ENCODE measurements at regions not wholly inside any gene's neighbourhood (a gene's known extent, or its start where the extent isn't known, plus 50 kb on each side); places are given as distances from the start of the nearest gene placed in this dataset.
"Not testable (repeated sequence)": the region's sequence is repeated elsewhere in the genome, so short reads cannot be mapped to it uniquely, and the experiment has no call there.

DNA sequence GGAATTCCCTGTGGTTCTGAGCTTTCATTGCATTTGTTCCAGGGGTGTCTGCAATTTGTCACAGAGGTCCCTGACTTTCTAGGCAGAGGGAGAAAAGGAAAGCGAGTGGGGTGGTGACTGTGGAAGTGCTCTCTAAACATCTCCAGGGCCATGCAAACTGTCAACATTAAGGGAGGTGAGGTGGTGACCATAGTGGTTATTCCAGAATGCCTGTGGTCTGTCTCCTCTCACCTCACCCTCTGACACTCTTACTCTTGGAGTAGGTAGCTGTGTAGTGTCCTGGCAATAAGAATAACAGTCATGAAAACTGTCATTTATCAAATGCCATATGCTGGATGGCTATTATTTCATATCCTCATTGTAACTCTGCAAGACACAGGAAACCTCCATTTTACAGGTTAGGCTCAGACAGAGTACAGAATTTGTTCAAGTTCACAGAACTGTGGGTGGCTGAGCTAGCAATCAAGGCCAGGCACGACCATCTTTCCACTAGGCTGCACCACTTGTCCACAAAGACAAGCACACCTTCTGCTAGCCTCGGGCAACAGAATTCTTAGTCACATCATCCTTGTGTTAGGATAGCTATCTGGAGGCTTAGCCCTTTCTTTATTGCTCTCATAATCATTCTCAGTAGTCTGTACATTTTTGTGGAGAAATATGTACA lies 179.4 kb downstream of the CD47 start:
- FAIRE-seq = peak; percentile 85
- TF ChIP-seq SPI1 (IDR thresholded peaks at IDR 0.05; ENCODE audit: low read depth, low read length) (no peak), PAX5 (IDR thresholded peaks at IDR 0.05; ENCODE audit: insufficient read depth, low read length, severe bottlenecking) (no peak), POLR2AphosphoS5 (IDR thresholded peaks at IDR 0.05; ENCODE audit: low read depth, low read length) (no peak), TAF1 (IDR thresholded peaks at IDR 0.05; ENCODE audit: low read depth, low read length) (no peak), POU2F2 (IDR thresholded peaks at IDR 0.05; ENCODE audit: low read depth, low read length) (no peak), POLR2A (IDR thresholded peaks at IDR 0.05; ENCODE audit: low read depth, low read length) (no peak)
- no peak for DNase-seq (ENCODE audit: insufficient read length, low spot score)

GRCh38 chr3:107910713-107911259 lies 180.0 kb downstream of the CD47 start:
- FAIRE-seq (peak; percentile 95), DNase-seq (ENCODE audit: insufficient read length, low spot score) (peak; percentile 3)
- TF ChIP-seq PAX5 (IDR thresholded peaks at IDR 0.05; ENCODE audit: insufficient read depth, low read length, severe bottlenecking) (no peak), POU2F2 (IDR thresholded peaks at IDR 0.05; ENCODE audit: low read depth, low read length) (peak; percentile 48; the same call in 1 of the 2 replicates), SPI1 (IDR thresholded peaks at IDR 0.05; ENCODE audit: low read depth, low read length) (peak; percentile 72)

- DNase-seq (ENCODE audit: insufficient read length, low spot score); FAIRE-seq: not testable (repeated sequence)
These were observed 181.2 kb downstream of the CD47 start for GRCh38 chr3:107909583-107909982.

GRCh38 chr3:107907996-107908395 lies 182.8 kb downstream of the CD47 start:
- no peak for TF ChIP-seq PAX5 (IDR thresholded peaks at IDR 0.05; ENCODE audit: insufficient read depth, low read length, severe bottlenecking)
- no peak for TF ChIP-seq TAF1 (IDR thresholded peaks at IDR 0.05; ENCODE audit: low read depth, low read length)
- no peak for TF ChIP-seq POLR2AphosphoS5 (IDR thresholded peaks at IDR 0.05; ENCODE audit: low read depth, low read length)
- TF ChIP-seq SPI1 (IDR thresholded peaks at IDR 0.05; ENCODE audit: low read depth, low read length) = no peak
- no peak for TF ChIP-seq POU2F2 (IDR thresholded peaks at IDR 0.05; ENCODE audit: low read depth, low read length)
- TF ChIP-seq POLR2A (IDR thresholded peaks at IDR 0.05; ENCODE audit: low read depth, low read length) = no peak
- no peak for DNase-seq (ENCODE audit: insufficient read length, low spot score)
- no peak for FAIRE-seq

DNA sequence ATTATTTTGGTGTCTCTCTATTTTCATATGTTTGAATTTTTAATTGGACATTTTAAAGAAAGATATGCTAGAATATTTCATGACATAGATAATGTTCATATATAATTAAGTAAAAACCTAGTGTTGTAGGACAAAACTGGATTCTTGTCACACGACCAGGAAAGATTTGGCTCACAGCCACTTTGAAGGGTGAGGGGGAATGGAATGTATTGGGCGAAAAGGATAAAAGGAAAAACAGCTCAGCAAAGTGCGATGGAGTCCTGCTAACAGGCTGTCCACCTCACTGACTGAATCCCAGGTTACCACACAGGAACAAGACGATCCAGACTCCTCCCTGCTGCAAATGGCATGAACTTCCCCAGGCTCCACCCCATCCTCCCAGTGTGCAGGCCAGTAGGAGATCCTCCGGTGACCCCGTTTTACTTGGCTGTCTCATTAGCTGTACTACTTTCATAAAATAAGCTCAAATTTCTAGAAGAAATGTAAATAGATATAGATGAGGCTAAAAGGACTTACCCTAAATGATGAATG lies 186.2 kb downstream of the CD47 start:
- TF ChIP-seq SPI1 (IDR thresholded peaks at IDR 0.05; ENCODE audit: low read depth, low read length) (no peak), POU2F2 (IDR thresholded peaks at IDR 0.05; ENCODE audit: low read depth, low read length) (no peak), POLR2A (IDR thresholded peaks at IDR 0.05; ENCODE audit: low read depth, low read length) (no peak), POLR2AphosphoS5 (IDR thresholded peaks at IDR 0.05; ENCODE audit: low read depth, low read length) (no peak), TAF1 (IDR thresholded peaks at IDR 0.05; ENCODE audit: low read depth, low read length) (no peak), PAX5 (IDR thresholded peaks at IDR 0.05; ENCODE audit: insufficient read depth, low read length, severe bottlenecking) (no peak)
- DNase-seq (ENCODE audit: insufficient read length, low spot score) = no peak
- no peak for FAIRE-seq

DNA sequence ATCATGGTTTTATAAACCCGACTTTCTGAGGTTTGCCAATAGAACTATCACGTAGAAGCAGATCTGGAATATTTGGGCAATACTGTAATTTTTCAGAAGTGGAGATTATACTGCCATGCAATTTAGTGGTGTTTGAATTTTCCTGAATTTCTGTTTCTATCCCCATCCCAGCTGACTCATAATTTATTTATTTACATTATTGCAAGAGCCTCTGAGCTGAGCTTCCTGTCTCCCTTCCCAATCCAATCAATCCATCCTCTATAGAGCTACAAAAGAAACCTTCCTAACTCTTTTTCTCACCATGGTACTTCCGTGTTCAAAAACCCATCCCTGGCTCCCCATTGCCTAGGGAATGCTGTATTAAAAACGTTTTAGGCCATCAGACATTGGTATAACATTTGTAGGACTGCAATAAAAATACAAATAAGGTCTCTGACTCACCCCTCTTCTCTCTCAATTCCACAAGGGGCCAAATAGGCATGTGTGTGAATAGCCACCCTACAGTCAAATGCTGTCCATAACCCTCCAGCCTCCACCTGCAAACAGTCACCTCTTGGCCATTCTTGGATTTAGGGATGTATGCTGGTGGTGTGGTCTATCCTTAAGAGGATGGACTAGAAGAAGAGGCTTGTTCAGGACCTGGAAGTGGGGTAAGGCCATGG lies 190.7 kb downstream of the CD47 start:
- FAIRE-seq (no peak), DNase-seq (ENCODE audit: insufficient read length, low spot score) (no peak)
- TF ChIP-seq POLR2A (IDR thresholded peaks at IDR 0.05; ENCODE audit: low read depth, low read length) = no peak
- TF ChIP-seq TAF1 (IDR thresholded peaks at IDR 0.05; ENCODE audit: low read depth, low read length) = no peak
- TF ChIP-seq POU2F2 (IDR thresholded peaks at IDR 0.05; ENCODE audit: low read depth, low read length) = no peak
- no peak for TF ChIP-seq POLR2AphosphoS5 (IDR thresholded peaks at IDR 0.05; ENCODE audit: low read depth, low read length)
- TF ChIP-seq PAX5 (IDR thresholded peaks at IDR 0.05; ENCODE audit: insufficient read depth, low read length, severe bottlenecking) = no peak
- no peak for TF ChIP-seq SPI1 (IDR thresholded peaks at IDR 0.05; ENCODE audit: low read depth, low read length)

GRCh38 chr3:107897471-107898061 lies 193.3 kb downstream of the CD47 start:
- TF ChIP-seq PAX5 (IDR thresholded peaks at IDR 0.05; ENCODE audit: insufficient read depth, low read length, severe bottlenecking) = no peak
- no peak for TF ChIP-seq SPI1 (IDR thresholded peaks at IDR 0.05; ENCODE audit: low read depth, low read length)
- no peak for TF ChIP-seq POLR2AphosphoS5 (IDR thresholded peaks at IDR 0.05; ENCODE audit: low read depth, low read length)
- no peak for TF ChIP-seq POU2F2 (IDR thresholded peaks at IDR 0.05; ENCODE audit: low read depth, low read length)
- no peak for TF ChIP-seq TAF1 (IDR thresholded peaks at IDR 0.05; ENCODE audit: low read depth, low read length)
- TF ChIP-seq POLR2A (IDR thresholded peaks at IDR 0.05; ENCODE audit: low read depth, low read length) = no peak
- FAIRE-seq (no peak), DNase-seq (ENCODE audit: insufficient read length, low spot score) (no peak)

DNA sequence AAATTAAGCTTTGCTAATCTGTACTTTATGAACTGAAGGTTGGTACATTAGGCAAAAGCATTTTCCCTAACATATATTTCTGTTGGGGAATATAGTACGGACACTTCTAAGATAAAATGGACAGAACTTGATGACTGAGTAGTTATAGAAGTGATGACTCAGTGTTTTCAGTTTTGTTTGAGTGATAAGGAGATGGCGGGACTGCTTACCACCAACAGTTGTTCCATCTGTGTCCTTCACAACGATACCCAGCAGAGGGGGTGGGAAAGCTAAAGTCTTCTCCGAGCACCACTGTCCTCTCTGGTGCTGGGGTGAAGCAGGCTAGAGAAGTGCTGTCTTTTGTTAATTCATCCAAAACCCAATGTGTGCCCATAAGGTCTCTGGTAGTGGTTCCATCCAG lies 195.8 kb downstream of the CD47 start:
- FAIRE-seq (no peak), DNase-seq (ENCODE audit: insufficient read length, low spot score) (no peak)
- TF ChIP-seq SPI1 (IDR thresholded peaks at IDR 0.05; ENCODE audit: low read depth, low read length) = no peak
- no peak for TF ChIP-seq POU2F2 (IDR thresholded peaks at IDR 0.05; ENCODE audit: low read depth, low read length)
- no peak for TF ChIP-seq TAF1 (IDR thresholded peaks at IDR 0.05; ENCODE audit: low read depth, low read length)
- TF ChIP-seq POLR2A (IDR thresholded peaks at IDR 0.05; ENCODE audit: low read depth, low read length) = no peak
- no peak for TF ChIP-seq POLR2AphosphoS5 (IDR thresholded peaks at IDR 0.05; ENCODE audit: low read depth, low read length)
- TF ChIP-seq PAX5 (IDR thresholded peaks at IDR 0.05; ENCODE audit: insufficient read depth, low read length, severe bottlenecking) = no peak

DNA sequence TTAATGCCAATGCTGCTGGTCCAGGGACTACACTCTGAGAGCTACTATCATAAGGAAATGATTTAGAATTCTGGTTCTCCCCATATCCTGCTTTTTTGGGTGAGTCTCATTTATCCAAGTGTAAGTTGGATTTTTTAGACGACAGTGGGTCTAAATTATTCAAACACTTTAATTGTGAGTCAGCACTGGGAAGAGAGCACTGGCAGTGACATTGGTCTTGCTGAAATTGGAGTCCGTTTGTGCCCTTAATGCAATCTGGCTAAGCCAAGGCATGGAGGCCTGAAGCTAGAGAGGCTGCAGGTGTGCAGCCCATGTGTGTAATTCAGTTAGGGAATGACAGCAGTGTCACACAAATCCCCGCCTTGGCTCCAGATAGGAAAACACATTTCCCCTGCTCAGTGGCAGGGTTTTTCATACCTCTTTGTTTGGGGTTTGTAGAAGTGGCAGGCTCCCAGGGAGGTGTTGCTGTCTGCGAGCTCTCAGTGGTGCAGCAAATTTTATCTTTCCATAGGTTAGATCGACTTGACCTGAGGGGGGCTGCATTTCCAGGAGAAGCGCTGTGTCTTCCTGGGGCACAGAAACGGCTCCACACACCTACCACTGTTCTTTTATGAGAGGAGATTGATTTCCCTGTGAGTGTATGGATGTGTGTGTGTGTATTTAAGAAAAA lies 197.7 kb downstream of the CD47 start:
- DNase-seq (ENCODE audit: insufficient read length, low spot score) = no peak
- FAIRE-seq = no peak
- TF ChIP-seq TAF1 (IDR thresholded peaks at IDR 0.05; ENCODE audit: low read depth, low read length) = no peak
- TF ChIP-seq POLR2A (IDR thresholded peaks at IDR 0.05; ENCODE audit: low read depth, low read length) = no peak
- TF ChIP-seq SPI1 (IDR thresholded peaks at IDR 0.05; ENCODE audit: low read depth, low read length) = no peak
- TF ChIP-seq PAX5 (IDR thresholded peaks at IDR 0.05; ENCODE audit: insufficient read depth, low read length, severe bottlenecking) = no peak
- no peak for TF ChIP-seq POLR2AphosphoS5 (IDR thresholded peaks at IDR 0.05; ENCODE audit: low read depth, low read length)
- TF ChIP-seq POU2F2 (IDR thresholded peaks at IDR 0.05; ENCODE audit: low read depth, low read length) = no peak
